ENCODE measurements at regions not wholly inside any gene's neighbourhood (a gene's known extent, or its start where the extent isn't known, plus 50 kb on each side); places are given as distances from the start of the nearest gene placed in this dataset.
A peak's percentile ranks its signal among the peaks of the same experiment; 100 is the strongest.
"Not testable (repeated sequence)": the region's sequence is repeated elsewhere in the genome, so short reads cannot be mapped to it uniquely, and the experiment has no call there.

DNA sequence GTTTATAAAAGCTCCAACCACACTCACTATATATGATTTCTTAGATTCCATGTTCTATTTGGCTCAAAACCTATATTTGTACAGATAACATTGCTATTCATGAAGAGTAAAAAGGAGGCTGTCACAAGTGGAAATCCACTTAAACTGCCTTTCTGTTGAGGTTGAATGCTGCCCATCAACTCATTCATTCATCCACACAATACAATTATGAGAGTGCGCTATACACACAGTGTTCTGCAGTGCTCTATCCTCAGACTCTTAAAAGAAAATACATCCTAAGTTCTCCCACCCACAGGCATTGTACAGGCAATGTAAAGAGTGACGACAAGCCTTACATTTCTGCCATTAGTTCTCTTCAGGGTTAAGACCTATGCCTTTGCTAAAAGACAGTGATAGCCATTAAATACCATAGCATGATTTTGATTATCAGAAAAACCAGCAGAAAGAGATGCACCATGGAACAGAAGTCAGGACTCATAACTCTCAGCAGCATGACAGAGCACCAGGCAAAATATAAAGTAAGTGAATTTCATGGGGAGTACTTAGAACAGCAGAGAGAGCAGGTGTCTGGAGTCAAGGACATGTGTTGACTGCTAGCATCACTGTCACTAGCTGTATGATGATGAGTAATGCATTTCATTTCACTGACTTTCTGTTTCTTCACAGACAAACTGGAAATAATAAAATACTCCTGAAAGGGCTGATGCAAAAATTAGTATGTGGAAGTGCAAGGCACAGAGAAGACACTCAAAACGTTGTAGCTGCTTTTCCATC, 218.0 kb downstream of the RBM26 start:
- no peak for DNase-seq

DNA sequence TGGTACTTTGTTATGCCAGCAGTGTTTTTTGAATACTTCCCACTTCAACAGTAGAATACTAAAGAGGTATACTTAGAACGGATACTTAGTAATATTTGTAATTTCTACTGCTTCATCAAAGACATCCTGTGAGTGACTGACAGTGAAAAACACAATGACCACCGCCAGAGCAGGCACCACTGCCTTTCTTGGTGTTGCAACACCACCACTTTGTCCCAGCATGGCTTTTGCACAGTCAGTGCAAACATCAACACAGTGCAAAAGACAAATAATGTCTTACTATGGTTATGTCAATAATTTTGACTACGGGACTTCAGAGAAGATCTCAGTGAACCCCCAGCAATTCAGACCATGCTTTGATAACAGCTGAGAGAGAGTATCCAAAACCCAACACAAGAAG, 220.5 kb downstream of the RBM26 start:
- DNase-seq: no peak

DNA sequence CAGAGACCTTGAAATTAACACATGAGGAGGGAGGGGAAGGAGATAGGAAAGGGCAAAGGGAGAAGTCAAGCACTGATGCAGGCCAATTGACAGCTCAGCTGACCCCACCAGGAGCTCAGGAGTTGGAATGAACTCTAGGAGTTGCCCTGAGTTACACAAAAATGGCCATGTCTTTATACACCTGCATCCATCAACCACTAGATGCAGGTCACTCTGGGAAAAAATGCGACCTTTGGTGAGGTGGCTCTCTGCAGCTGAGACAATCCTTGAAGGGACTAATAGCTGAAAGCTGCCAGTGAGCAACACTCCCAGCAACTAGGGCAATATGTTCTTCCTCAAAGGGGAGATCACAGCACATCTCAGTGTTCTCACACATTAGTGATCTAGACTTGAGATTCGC, 222.8 kb downstream of the RBM26 start:
- no peak for DNase-seq

DNA sequence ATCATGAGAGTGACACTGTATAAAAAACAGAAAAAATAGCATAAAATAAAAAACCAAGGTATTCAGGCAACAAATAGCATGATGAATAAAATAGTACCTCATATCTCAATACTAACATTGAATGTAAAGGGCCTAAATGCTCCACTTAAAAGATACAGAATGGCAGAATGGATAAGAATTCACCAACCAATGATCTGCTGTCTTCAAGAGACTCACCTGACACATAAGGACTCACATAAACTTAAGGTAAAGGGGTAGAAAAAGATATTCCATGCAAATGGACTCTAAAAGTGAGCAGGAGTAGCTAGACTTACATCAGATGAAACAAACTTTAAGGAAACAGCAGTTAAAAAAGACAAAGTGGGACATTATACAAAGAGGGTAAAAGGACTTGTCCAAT, 232.4 kb downstream of the RBM26 start:
- DNase-seq: not testable (repeated sequence)

DNA sequence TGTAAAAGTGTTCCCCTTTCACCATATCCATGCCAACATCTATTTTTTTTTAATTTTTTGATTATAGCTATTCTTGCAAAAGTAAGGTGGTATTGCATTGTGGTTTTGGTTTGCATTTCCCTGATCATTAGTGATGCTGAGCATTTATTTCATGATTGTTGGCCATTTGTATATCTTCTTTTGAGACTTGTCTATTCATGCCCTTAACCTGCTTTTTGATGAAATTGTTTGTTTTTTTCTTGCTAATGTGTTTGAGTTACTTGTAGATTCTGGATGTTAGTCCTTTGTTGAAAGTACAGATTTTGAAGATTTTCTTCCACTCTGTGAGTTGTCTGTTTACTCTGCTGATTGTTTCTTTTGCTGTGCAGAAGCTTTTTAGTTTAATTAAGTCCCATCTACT, 233.1 kb downstream of the RBM26 start:
- not testable (repeated sequence) for DNase-seq

DNA sequence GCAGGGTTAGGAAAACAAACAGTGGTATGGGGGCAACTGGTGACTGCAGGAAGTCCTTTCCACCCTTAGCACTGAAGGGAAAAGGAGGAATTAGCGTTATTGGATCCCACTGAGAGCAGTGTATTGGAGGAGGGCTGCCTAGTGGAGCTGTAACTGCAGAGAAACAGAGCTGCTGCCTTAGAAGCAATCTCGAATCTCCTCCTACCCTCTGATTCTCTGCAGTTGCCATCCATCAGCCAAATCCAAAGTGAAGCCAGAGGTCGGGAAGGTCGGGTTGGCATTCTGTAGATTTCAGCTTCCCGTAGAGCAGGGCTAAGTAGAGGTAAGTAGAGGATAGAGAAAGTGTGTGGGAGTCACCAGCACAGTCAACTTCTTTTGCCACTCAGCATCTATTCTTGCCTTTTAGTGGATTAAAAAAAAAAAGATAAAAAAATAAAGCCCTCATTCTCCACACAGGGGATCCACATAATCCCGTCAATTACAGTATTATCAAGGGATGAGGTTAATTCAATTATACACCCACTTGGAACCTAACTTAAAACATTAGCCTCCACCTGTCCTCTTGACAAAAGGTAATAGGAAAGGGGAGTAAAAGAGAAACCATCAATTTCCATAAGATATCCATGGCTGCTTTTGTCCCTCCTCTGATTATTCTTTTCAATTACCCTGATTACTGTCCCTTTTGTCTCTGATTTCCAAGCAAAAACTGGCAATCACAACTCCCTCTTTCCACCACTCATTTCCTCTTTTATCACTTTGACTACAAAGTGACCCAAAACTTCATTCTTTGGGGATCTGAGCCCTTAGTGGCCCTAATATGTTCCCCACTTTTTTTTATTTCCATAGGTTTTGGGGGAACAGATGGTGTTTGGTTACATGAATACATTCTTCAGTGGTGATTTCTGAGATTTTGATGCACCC, 234.7 kb downstream of the RBM26 start:
- DNase-seq: no peak

DNA sequence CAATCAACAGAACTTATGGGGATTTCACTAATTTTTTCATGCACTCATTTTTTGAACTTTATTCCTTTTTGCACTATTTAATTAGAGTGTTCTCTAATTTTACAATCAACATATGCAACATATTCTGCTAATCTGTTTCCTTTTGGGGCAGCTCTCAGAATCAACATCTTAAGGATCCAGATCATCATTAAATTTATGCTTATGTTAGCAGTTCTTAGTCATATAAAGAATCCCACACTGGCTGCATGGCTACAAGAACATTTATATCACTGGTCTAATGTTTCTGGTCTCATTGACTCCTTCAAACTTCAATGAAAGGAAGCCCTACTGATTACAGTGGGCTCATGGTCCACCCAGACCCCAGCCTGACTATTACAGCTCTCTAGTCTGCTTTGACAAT, 245.2 kb downstream of the RBM26 start:
- no peak for DNase-seq

DNA sequence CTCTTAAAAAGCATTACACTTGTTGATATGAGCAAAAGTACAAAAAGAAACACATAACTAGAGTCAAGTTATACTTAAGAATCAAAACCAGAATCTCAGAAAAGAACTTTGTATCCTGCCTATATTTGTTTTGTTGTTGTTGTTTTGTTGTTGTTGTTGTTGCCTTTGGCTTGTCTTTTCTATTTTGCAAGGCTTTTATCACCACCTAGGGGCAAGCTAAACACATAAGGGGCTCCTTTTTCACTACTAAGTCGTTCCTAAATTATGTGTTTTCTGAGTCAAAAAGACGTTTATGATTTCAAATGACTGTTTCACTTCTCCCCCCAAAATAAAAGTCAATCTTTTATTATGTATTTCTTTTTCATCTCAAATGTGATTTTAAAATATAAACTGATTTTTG, 250.2 kb downstream of the RBM26 start:
- no peak for DNase-seq

DNA sequence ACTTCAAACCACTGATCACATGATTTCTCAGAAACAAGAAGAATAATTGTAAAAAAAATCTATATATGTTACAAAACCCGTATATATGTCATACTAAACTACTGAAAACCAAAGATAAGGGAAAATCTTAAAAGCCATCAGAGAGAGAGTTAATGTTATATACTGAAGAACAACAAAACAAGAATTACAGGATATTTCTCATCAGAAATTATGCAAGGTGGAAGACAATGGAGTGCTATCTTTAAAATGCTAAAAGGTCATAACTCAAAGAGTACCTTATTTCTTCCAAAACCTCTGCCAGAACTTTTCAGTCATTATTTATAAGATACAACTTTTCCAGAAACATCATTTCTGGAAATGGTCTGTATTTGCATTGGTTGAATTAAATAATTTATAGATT, 256.8 kb downstream of the RBM26 start:
- DNase-seq: no peak

DNA sequence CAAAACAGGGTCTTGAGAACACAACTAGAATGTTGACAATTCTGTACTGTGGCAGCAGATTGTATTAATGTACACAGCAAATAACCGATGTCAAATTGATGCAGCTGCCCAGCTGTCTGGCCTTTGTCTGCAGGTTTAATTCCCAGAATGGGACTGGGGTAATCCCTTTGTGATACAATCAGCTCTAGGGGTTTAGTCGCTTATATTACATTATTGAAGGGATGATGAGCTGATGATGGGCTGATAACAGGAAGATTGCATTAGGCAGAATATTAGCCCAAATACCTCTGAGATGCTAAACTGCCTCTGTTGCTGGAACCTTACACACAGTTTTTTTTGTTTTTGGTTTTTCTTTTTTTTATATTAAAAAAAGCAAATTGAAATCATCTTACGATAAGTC, 265.0 kb downstream of the RBM26 start:
- DNase-seq: peak; percentile 35

DNA sequence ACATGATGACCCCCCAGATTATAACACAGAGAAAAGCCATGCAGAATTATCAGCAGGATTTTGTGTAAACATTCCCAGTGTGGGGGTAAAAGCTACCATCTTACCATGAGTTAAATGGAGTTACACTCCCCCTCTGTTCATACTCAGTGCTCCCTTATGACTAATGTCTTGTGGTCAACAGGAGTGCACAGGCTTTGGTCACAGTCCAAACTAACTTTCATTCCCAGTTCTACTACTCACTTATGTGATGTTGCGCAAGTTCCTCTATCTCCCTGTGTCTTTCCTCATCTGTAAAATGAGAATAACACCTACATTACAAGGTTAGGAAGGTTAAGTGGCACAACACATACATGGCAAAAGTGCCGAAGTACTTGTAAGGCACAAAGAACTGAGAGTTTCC, 277.9 kb downstream of the RBM26 start:
- DNase-seq: no peak

DNA sequence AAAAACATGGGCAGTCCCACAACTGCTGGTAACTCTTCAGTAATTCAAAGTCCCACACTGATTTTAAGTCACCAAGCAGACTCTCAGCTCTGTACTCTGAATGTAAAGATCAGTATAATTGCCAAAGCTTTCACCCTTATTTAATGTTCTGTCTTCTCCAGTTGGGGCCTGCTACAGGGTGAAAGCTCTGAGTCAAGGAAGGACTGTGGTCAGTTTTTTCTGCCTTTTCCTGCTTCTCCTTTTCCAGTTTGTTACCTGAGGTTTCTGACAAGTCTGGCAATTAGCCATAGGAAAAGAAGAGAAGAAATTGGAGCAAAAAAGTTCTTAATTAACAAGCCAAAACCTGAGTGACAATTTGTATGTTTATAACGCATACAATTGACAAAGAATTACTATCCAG, 279.3 kb downstream of the RBM26 start:
- no peak for DNase-seq

DNA sequence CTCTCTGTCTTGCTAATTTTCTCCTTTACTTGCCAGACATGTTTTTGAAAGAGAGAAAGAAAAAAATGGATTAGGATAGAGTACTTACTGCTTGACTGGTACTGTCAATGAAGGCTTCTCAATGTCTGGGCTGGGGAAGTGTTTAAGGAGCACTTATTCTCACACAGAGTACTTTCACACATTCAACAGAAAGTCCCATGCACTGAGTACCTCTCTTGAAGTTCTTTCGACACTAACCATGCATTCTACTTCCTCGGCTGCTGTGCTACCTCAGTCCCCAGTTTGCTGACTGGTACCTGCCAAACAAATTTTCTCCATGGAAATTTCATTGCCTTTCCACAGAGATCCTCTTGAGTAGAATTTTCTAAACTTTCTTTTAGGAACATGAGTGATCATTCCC, 281.9 kb downstream of the RBM26 start:
- DNase-seq: no peak

DNA sequence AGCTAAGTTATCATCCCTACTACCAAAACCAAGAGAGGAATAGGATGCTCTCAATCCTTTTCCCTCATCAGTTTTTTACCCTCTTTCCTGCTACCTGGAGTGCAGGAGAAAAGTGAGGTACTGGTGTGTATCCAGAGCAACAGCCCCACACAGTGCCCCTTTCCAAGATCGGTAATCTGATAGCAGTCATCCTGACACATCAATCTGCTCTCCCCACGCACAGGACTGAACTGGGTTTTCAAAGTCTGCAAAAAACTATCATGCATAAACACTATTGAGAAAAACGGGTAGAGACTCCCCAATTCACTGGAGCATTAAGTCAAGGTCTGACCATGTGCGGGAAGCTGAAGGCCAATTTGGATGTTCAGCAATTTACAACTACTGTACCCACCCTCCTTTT, 284.8 kb downstream of the RBM26 start:
- no peak for DNase-seq

DNA sequence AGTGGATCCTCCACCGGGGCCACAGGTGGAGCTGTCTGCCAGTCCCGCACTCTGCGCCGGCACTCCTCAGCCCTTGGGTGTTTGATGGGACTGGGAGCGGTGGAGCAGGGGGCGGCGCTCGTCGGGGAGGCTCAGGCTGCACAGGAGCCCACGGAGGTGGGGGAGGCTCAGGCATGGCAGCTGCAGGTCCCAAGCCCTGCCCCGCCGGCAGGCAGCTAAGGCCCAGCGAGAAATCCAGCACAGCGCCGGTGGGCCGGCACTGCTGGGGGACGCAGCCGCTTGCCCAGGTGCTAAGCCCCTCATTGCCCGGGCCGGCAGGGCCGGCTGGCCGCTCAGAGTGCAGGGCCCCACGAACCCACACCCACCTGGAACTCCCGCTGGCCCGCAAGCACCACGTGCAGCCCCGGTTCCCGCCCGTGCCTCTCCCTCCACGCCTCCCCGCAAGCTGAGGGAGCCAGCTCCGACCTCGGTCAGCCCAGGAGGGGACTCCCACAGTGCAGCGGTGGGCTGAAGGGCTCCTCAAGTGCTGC, 286.4 kb downstream of the RBM26 start:
- DNase-seq: no peak

DNA sequence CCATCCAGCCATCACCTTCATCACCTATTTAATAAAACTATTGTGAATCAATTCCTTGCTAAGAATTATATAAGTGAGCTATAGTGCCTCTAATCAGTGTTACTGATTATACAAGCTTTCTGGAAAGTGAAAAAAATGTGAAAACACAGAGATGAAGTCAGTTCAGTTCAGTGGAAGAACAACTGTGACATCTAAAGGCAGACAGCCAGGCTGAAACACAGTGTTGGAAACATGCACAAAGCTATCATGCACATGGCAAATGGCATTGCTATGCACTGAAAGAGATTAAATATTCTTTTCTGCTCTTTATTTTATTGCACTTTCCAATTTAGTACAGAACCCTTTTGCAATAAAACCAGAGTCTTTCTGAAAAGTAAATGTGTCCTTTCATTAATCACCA, 294.0 kb downstream of the RBM26 start:
- DNase-seq: no peak

DNA sequence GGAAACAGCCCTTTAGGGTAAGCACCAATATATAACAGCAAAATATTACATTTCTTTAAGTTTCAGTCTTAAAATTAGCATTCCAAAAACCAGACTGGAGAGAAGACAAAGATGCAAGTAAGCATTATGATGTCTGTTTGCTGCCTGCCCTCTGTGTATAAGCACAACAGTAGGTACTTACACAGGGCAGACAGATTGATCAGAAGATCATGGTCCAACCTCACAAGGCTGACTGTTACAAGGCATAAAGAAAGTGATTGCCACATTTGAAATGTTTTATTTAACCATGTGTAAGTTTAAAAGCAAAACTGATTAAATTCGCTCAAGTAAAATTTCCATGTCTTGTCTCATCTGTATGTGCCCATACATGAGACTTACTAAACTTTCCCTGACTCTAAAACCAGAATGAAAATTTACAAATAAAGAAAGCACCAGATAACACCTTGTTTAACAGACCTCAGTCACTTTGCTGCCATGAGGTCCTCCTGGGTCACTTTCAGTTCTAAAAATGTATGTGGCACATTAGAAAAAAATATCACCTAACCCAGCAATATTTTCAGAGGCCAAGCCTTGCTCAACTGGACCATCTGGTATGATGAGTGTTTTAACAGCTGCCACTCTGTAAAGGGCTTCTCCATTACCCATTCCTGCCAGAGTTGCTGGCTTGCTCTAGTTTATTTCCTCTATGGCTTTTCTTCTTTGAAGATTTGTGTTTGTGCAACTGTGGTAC, 297.0 kb downstream of the RBM26 start:
- DNase-seq: peak; percentile 65

DNA sequence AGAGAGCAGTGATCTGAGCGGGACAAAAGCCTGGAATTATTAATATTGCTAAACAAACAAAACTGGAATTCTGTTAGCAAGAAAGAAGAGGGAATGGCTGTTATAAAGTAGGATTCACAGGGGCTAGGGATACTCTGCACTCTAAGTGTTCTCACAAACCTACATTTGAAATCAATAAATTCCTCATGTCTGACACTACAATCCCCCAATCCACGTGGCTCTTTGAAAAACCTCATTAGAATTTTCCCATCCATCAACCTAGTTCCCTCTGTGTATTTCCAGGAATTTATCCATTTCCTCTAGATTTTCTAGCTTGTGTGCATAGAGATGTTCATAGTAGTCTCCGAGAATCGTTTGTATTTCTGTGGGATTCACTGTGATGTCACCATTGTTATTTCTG, 307.5 kb downstream of the RBM26 start:
- no peak for DNase-seq

DNA sequence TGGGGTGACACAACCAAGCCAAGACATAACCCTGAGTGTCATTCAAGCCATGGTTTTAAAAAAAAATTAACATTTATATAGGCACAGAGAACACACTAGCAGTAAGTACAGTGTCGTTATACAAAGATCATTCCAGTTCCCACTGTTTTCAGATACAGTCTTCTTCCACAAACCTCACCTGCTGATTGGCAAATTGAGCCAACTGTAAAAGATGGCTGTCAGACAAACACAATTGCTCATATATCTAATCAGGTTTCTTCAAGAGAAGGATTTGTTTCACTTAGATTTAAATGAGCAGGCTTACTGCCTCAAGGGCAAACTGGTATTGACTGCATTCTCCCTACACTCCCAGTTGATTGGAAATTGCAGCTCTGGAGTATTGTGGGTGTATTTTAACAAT, 308.9 kb downstream of the RBM26 start:
- no peak for DNase-seq

DNA sequence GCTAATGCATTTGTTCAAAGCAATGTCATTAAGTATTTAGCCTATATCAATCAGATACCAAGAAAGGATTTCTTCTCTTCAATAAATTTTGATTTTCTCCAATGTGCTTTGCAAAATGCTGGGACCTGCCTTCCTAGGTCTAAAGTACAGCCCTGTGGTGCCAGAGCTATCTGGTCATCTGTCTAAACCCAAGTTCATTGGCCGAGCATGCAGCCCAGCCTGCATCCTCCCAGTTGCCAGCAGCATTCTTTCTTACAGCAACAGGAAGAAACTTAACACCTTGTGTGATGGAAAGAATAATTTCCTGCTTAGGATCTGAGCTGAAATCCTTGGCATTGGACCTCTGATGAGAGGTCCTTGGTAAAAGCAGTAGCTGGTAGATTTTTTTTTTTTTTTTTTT, 310.0 kb downstream of the RBM26 start:
- no peak for DNase-seq

DNA sequence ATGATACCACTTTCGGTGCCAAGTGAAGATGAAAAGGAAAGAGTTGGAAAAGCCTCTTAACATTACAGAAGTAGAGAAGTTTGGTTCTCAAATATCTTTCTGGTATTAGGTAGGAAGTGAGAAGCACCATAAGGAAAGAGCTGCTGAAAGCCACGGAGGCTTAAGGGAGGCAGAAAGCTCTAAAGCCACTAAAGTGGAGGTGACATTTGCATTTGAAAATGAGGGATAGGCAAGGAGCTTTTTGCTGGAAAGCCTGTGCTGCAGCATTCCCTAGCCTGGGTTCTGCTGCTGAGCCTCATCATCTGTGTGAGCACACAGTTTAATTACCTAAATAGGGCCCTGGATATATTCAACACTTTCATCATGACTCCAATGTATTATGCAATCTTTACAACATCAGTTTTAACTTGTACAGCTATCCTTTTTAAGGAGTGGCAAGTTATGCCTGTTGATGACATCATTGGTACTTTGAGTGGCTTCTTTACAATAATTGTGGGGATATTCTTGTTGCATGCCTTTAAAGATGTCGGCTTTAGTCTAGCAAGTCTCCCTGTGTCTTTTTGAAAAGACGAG, 315.4 kb downstream of the RBM26 start:
- DNase-seq: no peak

DNA sequence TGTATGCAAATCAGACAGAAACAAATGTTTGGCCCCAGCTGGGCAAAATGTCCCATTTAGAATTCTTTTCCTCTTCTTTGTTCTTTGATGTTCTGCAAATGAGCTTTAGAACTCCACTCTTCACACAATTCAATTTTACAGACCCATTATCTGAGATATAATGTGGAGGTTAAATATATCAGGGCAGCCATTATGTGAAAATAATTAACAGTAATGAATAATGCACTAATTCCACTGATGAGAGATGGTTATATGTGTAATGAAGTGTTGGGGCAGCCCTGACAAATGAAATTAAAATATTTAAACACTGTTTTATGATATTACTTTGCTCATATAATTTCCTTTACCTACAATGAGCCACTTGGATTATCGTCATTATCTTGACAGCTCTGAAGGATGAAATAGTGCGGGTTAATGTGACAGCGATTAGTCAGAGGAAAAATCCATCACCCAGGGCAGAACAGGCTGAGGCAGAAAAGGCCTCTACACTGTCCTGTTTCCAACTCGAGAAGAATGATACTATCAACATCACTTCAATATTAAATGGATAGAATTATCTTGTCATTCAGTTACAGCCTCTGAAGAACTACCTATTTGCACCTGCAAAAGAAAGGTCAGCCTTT, 321.1 kb downstream of the RBM26 start:
- no peak for DNase-seq

DNA sequence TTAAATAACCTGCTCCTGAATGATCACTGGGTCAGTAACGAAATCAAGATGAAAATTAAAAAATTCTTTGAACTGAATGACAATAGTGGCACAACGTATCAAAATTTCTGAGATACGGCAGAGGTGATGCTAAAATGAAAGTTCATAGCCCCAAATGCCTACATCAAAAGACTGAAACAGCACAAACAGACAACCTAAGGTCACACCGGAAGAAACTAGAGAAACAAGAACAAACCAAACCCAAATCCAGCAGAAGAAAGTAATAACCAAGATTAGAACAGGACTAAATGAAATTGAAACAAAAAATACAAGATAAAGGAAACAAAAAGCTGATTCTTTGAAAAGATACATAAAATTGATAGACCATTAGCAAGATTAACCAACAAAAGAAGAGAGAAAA, 324.1 kb downstream of the RBM26 start:
- DNase-seq: no peak

Measured in DMS79 treated with DMSO at 0.1 percent for 48 hours (cell line).